Ovary (tissue), 7 donors: ENCODE measurements at regions not wholly inside any gene's neighbourhood (a gene's known extent, or its start where the extent isn't known, plus 50 kb on each side); places are given as distances from the start of the nearest gene placed in this dataset.

Experiments used
- DNase-seq, 5 donors: peaks; one replicate each; pipeline ENCODE4 v3.0.0-alpha.2; 2019 to 2020
- H3K27ac ChIP-seq, 2 donors: fragments of 200-600 bp; one replicate each; pipeline versions ENCODE4 v1.5.1 to v1.8.0; 2019 to 2022
- H3K27me3 ChIP-seq: fragments of 200-600 bp; one replicate; pipeline ENCODE4 v1.8.0; 2022
- H3K36me3 ChIP-seq: fragments of 200-600 bp; sonication (generic); one replicate; pipeline ENCODE4 v1.5.1; 2019
- H3K4me1 ChIP-seq: one replicate; pipeline ENCODE4 v1.8.1; 2013; ENCODE audit warnings: mild to moderate bottlenecking, moderate library complexity; ENCODE audit not compliant: insufficient read depth
- H3K4me3 ChIP-seq: fragments of 200-600 bp; sonication (generic); one replicate; pipeline ENCODE4 v1.5.1; 2017
- H3K9me3 ChIP-seq, 2 donors: fragments of 200-600 bp in 1 of 2; sonication (generic) in 1 of 2; one replicate each; pipeline versions ENCODE4 v1.5.1 to v1.8.1; 2013 to 2019; ENCODE audit warnings: mild to moderate bottlenecking in 1 of 2, moderate library complexity in 1 of 2
- EP300 ChIP-seq: sonication (generic); formaldehyde crosslinking; IDR thresholded peaks from one replicate; pipeline ENCODE4 v1.6.1; 2017; ENCODE audit warnings: antibody characterized with exemption
- POLR2A ChIP-seq: fragments of 450-650 bp; IDR thresholded peaks from one replicate; pipeline ENCODE4 v1.6.1; 2017; ENCODE audit warnings: antibody characterized with exemption, mild to moderate bottlenecking, moderate library complexity
- WGBS, 3 donors: extraction: QIAGEN DNeasy Blood & Tissue Kit in 1 of 3; methylation state at CpG; one replicate each; pipeline versions ENCODE4 v1.1.5 to v1.1.7; 2013 to 2017; 5-methylcytosine and 5-hydroxymethylcytosine counted together
- intact Hi-C, 4 donors: fragments of 100-400 bp; cut with DNase I; formaldehyde crosslinking; loops; one replicate each; pipeline versions ENCODE4 v1.11.0 to v1.15.1; 2022 to 2023
- TF ChIP-seq, protein P1 (sequence below), 3 donors: fragments of 450-650 bp in 2 of 3; fragments of 200-600 bp in 1 of 3; IDR thresholded peaks; one replicate each; pipeline versions ENCODE4 v1.5.1 to v1.8.0; 2016 to 2022; ENCODE audit warnings: antibody characterized with exemption in 3 of 3, mild to moderate bottlenecking in 1 of 3
- donor health status: DM: no; HTN: no; CAD: no; lungs with moderate emphysema.
- donor health status: DM: no; HTN: no; CAD: no.
- donor health status: Bipolar disorder and iron deficiency.
- donor health status: DM: no; HTN: no; CAD: no.
- donor health status: DM: yes; HTN: yes; CAD: no.

DNA sequence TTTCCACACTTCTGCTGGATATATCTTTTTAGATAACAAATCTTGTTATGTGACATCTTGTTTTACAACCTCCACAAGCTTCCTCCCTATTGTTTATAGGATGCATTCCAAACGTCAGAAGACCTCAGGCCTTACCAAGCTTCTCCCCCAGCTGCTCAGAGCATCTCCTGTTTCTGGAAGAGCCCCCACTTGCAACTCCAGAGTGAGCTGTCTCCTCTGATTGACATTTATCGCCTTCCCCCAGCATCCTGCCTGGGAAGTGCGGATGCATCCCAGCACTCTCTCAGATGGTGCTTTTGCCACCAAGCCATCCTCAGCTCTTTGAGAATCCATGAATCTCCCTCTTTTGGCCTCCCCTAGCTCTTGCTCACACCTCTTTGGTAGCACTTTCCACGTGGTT is 123.5 kb downstream of the LRRC70 start:
- TF ChIP-seq, protein P1, sequence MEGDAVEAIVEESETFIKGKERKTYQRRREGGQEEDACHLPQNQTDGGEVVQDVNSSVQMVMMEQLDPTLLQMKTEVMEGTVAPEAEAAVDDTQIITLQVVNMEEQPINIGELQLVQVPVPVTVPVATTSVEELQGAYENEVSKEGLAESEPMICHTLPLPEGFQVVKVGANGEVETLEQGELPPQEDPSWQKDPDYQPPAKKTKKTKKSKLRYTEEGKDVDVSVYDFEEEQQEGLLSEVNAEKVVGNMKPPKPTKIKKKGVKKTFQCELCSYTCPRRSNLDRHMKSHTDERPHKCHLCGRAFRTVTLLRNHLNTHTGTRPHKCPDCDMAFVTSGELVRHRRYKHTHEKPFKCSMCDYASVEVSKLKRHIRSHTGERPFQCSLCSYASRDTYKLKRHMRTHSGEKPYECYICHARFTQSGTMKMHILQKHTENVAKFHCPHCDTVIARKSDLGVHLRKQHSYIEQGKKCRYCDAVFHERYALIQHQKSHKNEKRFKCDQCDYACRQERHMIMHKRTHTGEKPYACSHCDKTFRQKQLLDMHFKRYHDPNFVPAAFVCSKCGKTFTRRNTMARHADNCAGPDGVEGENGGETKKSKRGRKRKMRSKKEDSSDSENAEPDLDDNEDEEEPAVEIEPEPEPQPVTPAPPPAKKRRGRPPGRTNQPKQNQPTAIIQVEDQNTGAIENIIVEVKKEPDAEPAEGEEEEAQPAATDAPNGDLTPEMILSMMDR (IDR thresholded peaks at IDR 0.05), result no peak
- TF ChIP-seq EP300 (no peak), POLR2A (no peak)
- no peaks in the 10 kb centered on the region for H3K36me3 ChIP-seq
- no peaks in the 10 kb centered on the region for H3K27me3 ChIP-seq
- DNase-seq, result no peak
- no peak overlapping the region for H3K27ac ChIP-seq
- no peaks in the 10 kb centered on the region for H3K9me3 ChIP-seq
- intact Hi-C loops, result no loop called here
- no peaks in the 10 kb centered on the region for H3K4me1 ChIP-seq
- no peak overlapping the region for H3K4me3 ChIP-seq
- WGBS, 3 donors, result 68 to 73% (median 69%) methylated on average over 4 of the region's 4 CpGs

DNA sequence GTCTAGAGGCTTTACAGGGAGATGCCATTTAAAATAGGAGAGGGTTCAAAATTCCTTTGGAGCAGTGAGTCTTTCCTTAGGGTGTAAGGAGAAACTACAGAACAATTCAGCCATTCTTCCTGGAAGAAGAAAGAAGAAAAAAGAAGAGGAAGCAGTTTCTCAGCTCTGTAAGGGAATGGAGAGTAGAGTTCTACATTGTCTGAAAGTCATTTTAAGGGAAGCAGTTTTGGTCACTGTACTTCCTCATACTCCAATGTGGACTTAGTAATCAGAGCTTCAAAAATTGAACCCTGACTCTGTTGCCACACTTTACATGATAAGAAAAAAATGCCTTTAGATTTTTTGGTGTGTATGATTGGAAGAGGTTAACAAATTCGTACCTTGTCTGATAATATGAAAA is 122.4 kb downstream of the LRRC70 start:
- H3K4me1 ChIP-seq, result no peaks in the 10 kb centered on the region
- 78 to 87% (median 82%) methylated on average over 1 of the region's 1 CpG for WGBS, 3 donors
- intact Hi-C loops, result no loop called here
- TF ChIP-seq POLR2A (no peak), EP300 (no peak)
- TF ChIP-seq, protein P1 (IDR thresholded peaks at IDR 0.05), result no peak
- H3K4me3 ChIP-seq, result no peak overlapping the region
- no peaks in the 10 kb centered on the region for H3K36me3 ChIP-seq
- no peak for DNase-seq
- H3K27me3 ChIP-seq, result no peaks in the 10 kb centered on the region
- H3K9me3 ChIP-seq, result no peaks in the 10 kb centered on the region
- H3K27ac ChIP-seq, result no peak overlapping the region

DNA sequence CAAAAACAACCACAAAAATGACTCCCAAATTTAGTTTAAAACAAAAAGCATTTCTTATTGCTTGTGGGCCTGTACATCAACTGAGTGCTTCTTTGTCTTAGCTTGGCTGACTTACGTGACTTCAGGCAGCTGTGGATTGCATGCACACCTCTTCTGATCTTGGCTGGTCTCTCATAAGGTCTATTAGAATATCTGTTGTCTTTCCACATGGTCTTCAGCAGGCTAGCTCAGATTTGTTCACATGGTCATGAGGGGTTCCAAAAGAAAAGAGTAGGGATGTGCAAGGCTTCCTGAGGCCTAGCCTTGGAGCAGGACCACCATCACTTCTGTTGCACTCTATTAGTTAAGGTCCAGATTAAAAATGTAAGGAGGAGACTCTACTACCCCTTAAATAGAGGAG is 120.1 kb downstream of the LRRC70 start:
- H3K9me3 ChIP-seq, result no peaks in the 10 kb centered on the region
- H3K4me3 ChIP-seq, result no peak overlapping the region
- H3K27ac ChIP-seq, result no peak overlapping the region
- intact Hi-C loops, result no loop called here
- no peaks in the 10 kb centered on the region for H3K27me3 ChIP-seq
- no peaks in the 10 kb centered on the region for H3K4me1 ChIP-seq
- 93 to 98% (median 96%) methylated on average over 1 of the region's 1 CpG for WGBS, 3 donors
- DNase-seq, result no peak
- TF ChIP-seq, protein P1 (IDR thresholded peaks at IDR 0.05), result no peak
- TF ChIP-seq EP300, result no peak
- TF ChIP-seq POLR2A, result no peak
- H3K36me3 ChIP-seq, result no peaks in the 10 kb centered on the region

DNA sequence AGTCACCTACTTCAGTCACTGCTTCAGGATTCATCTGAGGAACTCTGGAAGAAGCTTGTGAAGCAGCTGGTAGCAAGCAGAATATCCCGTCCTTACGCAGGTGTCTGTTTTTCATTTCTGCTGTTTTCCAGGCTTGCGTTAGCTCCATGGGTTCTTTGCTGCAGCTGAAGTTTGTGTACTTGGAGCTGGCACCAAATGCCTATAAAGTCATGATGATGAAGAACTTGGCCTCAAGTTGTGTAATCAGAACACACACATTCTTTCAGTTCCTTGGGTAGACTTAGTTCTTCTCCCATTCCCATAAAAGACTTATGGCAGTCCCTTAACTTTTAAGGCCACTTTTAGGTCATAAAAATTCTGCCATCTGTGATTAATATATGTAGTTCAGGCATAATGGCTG is 116.7 kb downstream of the LRRC70 start:
- TF ChIP-seq, protein P1 (IDR thresholded peaks at IDR 0.05), result no peak
- TF ChIP-seq EP300 (no peak), POLR2A (no peak)
- Histone ChIP-seq H3K27ac (no peak overlapping the region), H3K36me3 (no peaks in the 10 kb centered on the region), H3K4me1 (peaks cover 2% of the 10 kb centered on the region), H3K27me3 (no peaks in the 10 kb centered on the region), H3K9me3 (no peaks in the 10 kb centered on the region), H3K4me3 (no peak overlapping the region)
- DNase-seq, result no peak
- WGBS, 3 donors, result 93 to 98% (median 95%) methylated on average over 3 of the region's 3 CpGs
- intact Hi-C loops, result no loop called here
